ENCODE measurements at regions not wholly inside any gene's neighbourhood (a gene's known extent, or its start where the extent isn't known, plus 50 kb on each side); places are given as distances from the start of the nearest gene placed in this dataset.

DNA sequence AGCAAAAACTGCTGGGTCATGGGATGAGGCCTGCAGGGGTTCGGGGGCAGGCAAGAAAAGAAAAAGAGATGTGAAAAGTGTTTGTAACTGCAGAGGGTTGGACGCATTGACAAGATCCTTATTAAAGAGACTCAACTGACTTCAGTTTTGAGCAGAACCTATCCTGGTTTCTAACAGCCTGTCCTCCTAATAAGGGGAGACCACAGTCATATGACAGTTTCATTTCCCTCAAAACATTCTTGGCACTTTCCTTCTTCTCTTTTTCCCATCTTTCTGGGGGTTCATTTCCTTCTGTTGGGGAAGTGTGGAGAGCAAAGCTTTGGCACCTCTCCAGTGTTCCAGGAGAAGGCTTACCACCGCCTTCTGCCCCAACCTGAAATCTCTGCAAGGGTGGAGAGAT is 118.5 kb downstream of the MAF start:
- Histone ChIP-seq H3K36me3 (no peaks in the 10 kb centered on the region), H3K4me1 (no peaks in the 10 kb centered on the region), H3K4me3 (no peak overlapping the region), H3K27ac (no peak overlapping the region), H3K27me3 (no peaks in the 10 kb centered on the region), H3K9me3 (no peaks in the 10 kb centered on the region)
- peak in 1 of 2 donors; percentile 24 for DNase-seq (ENCODE audit: low spot score in 2 of 2)
- WGBS, 2 donors, result 54 to 77% methylated on average over 2 to 3 of the region's 3 CpGs
- TF ChIP-seq EP300 (IDR thresholded peaks at IDR 0.05) (peak in 1 of 2 donors; percentile 63), POLR2A (IDR thresholded peaks at IDR 0.05) (no peak)
- TF ChIP-seq, protein P1, sequence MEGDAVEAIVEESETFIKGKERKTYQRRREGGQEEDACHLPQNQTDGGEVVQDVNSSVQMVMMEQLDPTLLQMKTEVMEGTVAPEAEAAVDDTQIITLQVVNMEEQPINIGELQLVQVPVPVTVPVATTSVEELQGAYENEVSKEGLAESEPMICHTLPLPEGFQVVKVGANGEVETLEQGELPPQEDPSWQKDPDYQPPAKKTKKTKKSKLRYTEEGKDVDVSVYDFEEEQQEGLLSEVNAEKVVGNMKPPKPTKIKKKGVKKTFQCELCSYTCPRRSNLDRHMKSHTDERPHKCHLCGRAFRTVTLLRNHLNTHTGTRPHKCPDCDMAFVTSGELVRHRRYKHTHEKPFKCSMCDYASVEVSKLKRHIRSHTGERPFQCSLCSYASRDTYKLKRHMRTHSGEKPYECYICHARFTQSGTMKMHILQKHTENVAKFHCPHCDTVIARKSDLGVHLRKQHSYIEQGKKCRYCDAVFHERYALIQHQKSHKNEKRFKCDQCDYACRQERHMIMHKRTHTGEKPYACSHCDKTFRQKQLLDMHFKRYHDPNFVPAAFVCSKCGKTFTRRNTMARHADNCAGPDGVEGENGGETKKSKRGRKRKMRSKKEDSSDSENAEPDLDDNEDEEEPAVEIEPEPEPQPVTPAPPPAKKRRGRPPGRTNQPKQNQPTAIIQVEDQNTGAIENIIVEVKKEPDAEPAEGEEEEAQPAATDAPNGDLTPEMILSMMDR (IDR thresholded peaks at IDR 0.05), result no peak

DNA sequence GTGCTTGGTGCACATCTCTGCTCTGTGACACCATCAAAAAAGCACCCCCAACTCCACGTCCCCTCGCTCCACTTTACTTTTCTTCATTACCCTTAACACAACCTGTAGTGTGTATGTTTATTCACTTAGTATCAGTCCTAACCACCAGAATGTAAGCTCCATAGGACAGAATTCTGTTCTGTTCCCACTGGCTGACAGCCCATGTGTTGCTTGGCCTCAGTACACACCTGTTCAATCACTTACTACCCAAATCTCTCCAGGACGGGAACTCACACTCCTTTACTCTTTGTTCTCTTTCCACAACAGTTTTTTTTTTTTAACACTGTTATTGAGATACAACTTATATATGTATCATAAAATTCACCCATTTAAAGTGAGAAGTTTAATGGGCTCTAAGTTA is 119.6 kb downstream of the MAF start:
- WGBS, 2 donors, result 86 to 96% methylated on average over 3 of the region's 3 CpGs
- Histone ChIP-seq H3K27me3 (no peaks in the 10 kb centered on the region), H3K27ac (no peak overlapping the region), H3K4me3 (no peak overlapping the region), H3K36me3 (no peaks in the 10 kb centered on the region), H3K4me1 (no peaks in the 10 kb centered on the region), H3K9me3 (no peaks in the 10 kb centered on the region)
- TF ChIP-seq POLR2A (IDR thresholded peaks at IDR 0.05) (no peak), EP300 (IDR thresholded peaks at IDR 0.05) (no peak)
- TF ChIP-seq, protein P1 (IDR thresholded peaks at IDR 0.05), result no peak
- no peak for DNase-seq (ENCODE audit: low spot score in 2 of 2)

DNA sequence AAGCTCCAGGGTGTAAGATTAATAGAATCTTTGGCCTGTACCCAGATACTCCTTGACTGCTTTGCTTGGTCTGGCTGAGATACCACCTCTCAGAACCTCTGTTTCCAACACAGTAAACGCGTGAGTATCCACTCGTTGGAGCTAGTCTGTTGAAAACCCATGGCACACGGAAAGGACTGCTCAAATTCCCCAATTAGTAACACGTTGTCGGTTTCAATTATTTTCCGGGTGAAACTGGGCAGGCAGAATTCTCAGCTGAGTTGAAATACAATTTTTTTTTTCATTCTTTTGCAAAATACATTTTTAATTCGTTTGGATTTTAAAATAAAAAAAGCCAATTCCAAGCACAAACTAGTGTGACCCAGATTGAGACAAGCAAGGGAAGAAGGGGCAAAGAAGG is 120.5 kb downstream of the MAF start:
- 64 to 68% methylated on average over 8 of the region's 8 CpGs for WGBS, 2 donors

DNA sequence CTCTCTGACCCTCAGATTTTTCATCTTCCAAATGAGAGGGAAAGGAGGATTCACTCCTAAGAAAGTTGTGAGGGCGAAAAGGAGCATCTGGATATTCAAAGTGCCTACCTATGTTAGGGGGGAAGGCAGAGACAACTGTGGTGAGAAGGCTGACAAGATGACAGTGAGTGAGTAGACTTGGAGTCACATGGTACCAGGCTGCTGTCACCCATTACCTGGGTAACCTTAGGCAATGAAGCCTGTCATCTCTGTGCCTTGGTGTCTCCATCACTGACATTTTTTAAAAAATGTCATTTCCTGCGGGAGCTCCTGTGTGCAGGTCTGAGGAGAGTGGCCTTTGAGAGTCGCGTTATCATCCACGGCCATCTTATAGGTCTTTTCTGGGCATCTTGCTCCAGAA is 124.0 kb downstream of the MAF start:
- no peaks in the 10 kb centered on the region for H3K36me3 ChIP-seq
- no peak overlapping the region for H3K4me3 ChIP-seq
- no peaks in the 10 kb centered on the region for H3K9me3 ChIP-seq
- no peak overlapping the region for H3K27ac ChIP-seq
- TF ChIP-seq, protein P1 (IDR thresholded peaks at IDR 0.05), result no peak
- no peak for TF ChIP-seq POLR2A (IDR thresholded peaks at IDR 0.05)
- no peak for TF ChIP-seq EP300 (IDR thresholded peaks at IDR 0.05)
- no peaks in the 10 kb centered on the region for H3K27me3 ChIP-seq
- H3K4me1 ChIP-seq, result no peaks in the 10 kb centered on the region
- no peak for DNase-seq (ENCODE audit: low spot score in 2 of 2)
- 93 to 99% methylated on average over 5 of the region's 5 CpGs for WGBS, 2 donors

More for the DNA sequence above, 120.5 kb downstream of the MAF start:
- no peak for DNase-seq (ENCODE audit: low spot score in 2 of 2)
- Histone ChIP-seq H3K36me3 (no peaks in the 10 kb centered on the region), H3K4me1 (no peaks in the 10 kb centered on the region), H3K4me3 (no peak overlapping the region), H3K9me3 (no peaks in the 10 kb centered on the region), H3K27ac (no peak overlapping the region), H3K27me3 (no peaks in the 10 kb centered on the region)
- TF ChIP-seq POLR2A (IDR thresholded peaks at IDR 0.05), result no peak

DNA sequence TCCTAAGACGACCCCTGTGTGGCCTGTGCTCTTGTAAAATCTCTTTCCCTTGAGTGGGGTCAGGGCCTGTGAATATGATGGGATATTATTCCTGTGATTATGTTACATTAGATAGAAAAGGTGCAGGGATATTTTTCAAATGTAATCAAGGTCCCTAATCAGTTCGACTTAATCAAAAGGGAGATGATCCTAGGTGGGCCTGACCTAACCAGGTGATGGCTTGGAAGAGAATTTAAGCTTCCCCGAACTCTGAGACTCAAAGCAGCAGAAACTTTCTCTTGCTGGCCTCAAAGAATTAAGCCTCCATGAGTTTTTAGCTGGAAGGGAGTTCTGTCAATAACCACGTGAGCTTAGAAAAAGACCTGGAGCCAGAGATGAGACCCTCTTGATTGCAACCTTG is 124.7 kb downstream of the MAF start:
- Histone ChIP-seq H3K36me3 (no peaks in the 10 kb centered on the region), H3K4me1 (no peaks in the 10 kb centered on the region), H3K9me3 (no peaks in the 10 kb centered on the region), H3K4me3 (no peak overlapping the region), H3K27ac (no peak overlapping the region), H3K27me3 (no peaks in the 10 kb centered on the region)
- WGBS, 2 donors, result 88 to 94% methylated on average over 4 of the region's 4 CpGs
- no peak for DNase-seq (ENCODE audit: low spot score in 2 of 2)
- TF ChIP-seq POLR2A (IDR thresholded peaks at IDR 0.05) (no peak), EP300 (IDR thresholded peaks at IDR 0.05) (no peak)
- TF ChIP-seq, protein P1 (IDR thresholded peaks at IDR 0.05), result no peak

DNA sequence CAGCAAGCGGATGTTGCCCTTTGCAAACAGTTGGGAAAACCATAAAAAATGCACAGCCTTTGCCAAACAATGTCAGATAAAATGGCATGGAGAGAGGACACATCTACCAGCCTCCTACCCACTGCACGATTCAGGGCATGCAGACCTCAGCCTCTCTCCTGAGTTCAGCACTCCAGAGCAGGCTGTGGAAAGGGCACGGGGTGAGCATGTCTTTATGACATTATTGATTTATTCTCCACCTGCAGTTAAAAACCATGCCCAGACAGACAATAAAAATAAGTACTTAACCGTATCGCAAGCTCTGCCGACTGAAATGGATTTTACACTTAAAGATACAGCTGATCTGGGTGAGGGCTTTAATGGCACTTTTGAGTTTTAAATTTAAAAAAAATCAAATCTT is 127.1 kb downstream of the MAF start:
- Histone ChIP-seq H3K9me3 (no peaks in the 10 kb centered on the region), H3K27me3 (no peaks in the 10 kb centered on the region), H3K4me3 (no peak overlapping the region), H3K4me1 (no peaks in the 10 kb centered on the region), H3K36me3 (no peaks in the 10 kb centered on the region), H3K27ac (no peak overlapping the region)
- TF ChIP-seq POLR2A (IDR thresholded peaks at IDR 0.05) (no peak), EP300 (IDR thresholded peaks at IDR 0.05) (no peak)
- TF ChIP-seq, protein P1 (IDR thresholded peaks at IDR 0.05), result no peak
- 72 to 85% methylated on average over 6 of the region's 6 CpGs for WGBS, 2 donors
- no peak for DNase-seq (ENCODE audit: low spot score in 2 of 2)

Measured in tibial nerve (tissue), 4 donors.